ENCODE measurements at regions not wholly inside any gene's neighbourhood (a gene's known extent, or its start where the extent isn't known, plus 50 kb on each side); places are given as distances from the start of the nearest gene placed in this dataset.

DNA sequence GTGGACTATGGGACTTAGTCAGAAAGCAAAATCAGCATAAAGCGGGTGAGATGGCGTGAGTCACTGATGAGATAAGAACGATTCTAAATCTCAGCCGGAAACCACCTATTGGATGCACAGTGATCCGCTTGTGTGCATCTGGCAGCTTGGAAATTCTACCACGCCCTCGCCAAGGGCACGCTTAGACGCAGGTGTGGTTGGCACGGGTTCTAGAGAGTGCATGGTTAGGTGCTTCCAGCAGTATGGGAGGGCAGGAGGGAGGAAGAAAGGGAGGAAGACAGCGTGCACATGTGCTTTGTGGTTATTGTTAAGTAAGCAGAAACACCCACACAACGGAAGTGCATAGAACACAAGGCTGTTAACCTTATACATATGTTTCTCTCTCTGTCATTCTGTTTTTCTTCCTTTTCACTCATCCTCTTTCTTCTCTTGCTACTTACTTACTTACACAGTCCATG lies 374.0 kb upstream of the ASIC2 start:
- BruUV-seq (replicated peaks): no TSS peak

More for the DNA sequence above, 374.0 kb upstream of the ASIC2 start:
- Histone ChIP-seq H3K9ac (ENCODE audit: low read depth, low read length) (no peak overlapping the region), H3K18ac (ENCODE audit: low read depth, low read length) (no peak overlapping the region), H3K4ac (ENCODE audit: low read depth, low read length) (no peak overlapping the region), H3K4me1 (ENCODE audit: control insufficient read depth, insufficient read depth, low read length) (no peaks in the 10 kb centered on the region), H3K27ac (ENCODE audit: insufficient read depth, low read length) (no peak overlapping the region), H2AK5ac (ENCODE audit: low read depth, low read length) (no peak overlapping the region), H3K9me1 (ENCODE audit: insufficient read depth, low read length) (no peaks in the 10 kb centered on the region), H3K27me3 (ENCODE audit: control insufficient read depth, insufficient read depth, low read length) (no peaks in the 10 kb centered on the region), H3K4me3 (ENCODE audit: insufficient read depth, low read depth, low read length) (no peak overlapping the region), H3K79me1 (ENCODE audit: low read depth in 1 of 2, low read length in 2 of 2) (no peaks in the 10 kb centered on the region), H2BK5ac (ENCODE audit: low read depth, low read length, poor library complexity, severe bottlenecking) (no peak overlapping the region), H2BK120ac (ENCODE audit: low read depth, low read length) (no peak overlapping the region), H3K23ac (ENCODE audit: low read depth, low read length) (no peak overlapping the region), H3K9me3 (ENCODE audit: control insufficient read depth, insufficient read depth, low read length) (no peaks in the 10 kb centered on the region), H3K36me3 (ENCODE audit: control insufficient read depth, insufficient read depth, low read length) (no peaks in the 10 kb centered on the region), H2BK20ac (ENCODE audit: low read depth, low read length) (no peak overlapping the region), H4K8ac (ENCODE audit: low read depth in 2 of 2, low read length in 2 of 2) (no peak overlapping the region), H3K4me2 (ENCODE audit: low read depth, low read length) (no peak overlapping the region), H4K5ac (ENCODE audit: low read depth, low read length) (no peak overlapping the region), H4K20me1 (ENCODE audit: insufficient read depth, low read length) (no peaks in the 10 kb centered on the region), H2AK9ac (replicated peaks; ENCODE audit: low read depth, low read length, poor library complexity) (no peak overlapping the region), H3K14ac (replicated peaks; ENCODE audit: low read depth, low read length) (no peak overlapping the region), H2BK15ac (ENCODE audit: low read depth, low read length) (no peak overlapping the region), H2AFZ (replicated peaks; ENCODE audit: low read length, poor library complexity) (no peak overlapping the region), H4K91ac (ENCODE audit: insufficient read depth, low read depth, low read length) (no peak overlapping the region), H3K56ac (ENCODE audit: extremely low read depth, insufficient read depth, low read length) (no peak overlapping the region)
- in situ Hi-C loops (cut with MboI; ENCODE audit: low sequenced_read_pairs) (no loop called here), intact Hi-C loops (cut with micrococcal nuclease) (no loop called here), dilution Hi-C loops (cut with HindIII; ENCODE audit: low sequenced_read_pairs, unreplicated experiment) (no loop called here)
- ChIA-PET POLR2A (ENCODE audit: unreplicated experiment) (no interaction called here), CTCF (no interaction called here)
- no peak for ATAC-seq (ENCODE audit: low read depth)
- TF ChIP-seq, protein P1, sequence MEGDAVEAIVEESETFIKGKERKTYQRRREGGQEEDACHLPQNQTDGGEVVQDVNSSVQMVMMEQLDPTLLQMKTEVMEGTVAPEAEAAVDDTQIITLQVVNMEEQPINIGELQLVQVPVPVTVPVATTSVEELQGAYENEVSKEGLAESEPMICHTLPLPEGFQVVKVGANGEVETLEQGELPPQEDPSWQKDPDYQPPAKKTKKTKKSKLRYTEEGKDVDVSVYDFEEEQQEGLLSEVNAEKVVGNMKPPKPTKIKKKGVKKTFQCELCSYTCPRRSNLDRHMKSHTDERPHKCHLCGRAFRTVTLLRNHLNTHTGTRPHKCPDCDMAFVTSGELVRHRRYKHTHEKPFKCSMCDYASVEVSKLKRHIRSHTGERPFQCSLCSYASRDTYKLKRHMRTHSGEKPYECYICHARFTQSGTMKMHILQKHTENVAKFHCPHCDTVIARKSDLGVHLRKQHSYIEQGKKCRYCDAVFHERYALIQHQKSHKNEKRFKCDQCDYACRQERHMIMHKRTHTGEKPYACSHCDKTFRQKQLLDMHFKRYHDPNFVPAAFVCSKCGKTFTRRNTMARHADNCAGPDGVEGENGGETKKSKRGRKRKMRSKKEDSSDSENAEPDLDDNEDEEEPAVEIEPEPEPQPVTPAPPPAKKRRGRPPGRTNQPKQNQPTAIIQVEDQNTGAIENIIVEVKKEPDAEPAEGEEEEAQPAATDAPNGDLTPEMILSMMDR (conservative IDR thresholded peaks at IDR 0.05; ENCODE audit: low read depth, low read length): no peak
- TF ChIP-seq SMC3 (IDR thresholded peaks at IDR 0.05; ENCODE audit: low read depth, low read length) (no peak), POLR2A (IDR thresholded peaks at IDR 0.05; ENCODE audit: low read depth, low read length) (no peak), MAZ (IDR thresholded peaks at IDR 0.05; ENCODE audit: borderline replicate concordance, low read depth, low read length) (no peak), BHLHE40 (IDR thresholded peaks at IDR 0.05; ENCODE audit: low read depth, low read length) (no peak), USF2 (IDR thresholded peaks at IDR 0.05; ENCODE audit: low read depth, low read length) (no peak), CEBPB (IDR thresholded peaks at IDR 0.05; ENCODE audit: low read depth, low read length) (no peak), MXI1 (IDR thresholded peaks at IDR 0.05; ENCODE audit: borderline replicate concordance, low read depth, low read length) (no peak), RCOR1 (IDR thresholded peaks at IDR 0.05; ENCODE audit: insufficient replicate concordance, low read length) (no peak), NFE2L2 (IDR thresholded peaks at IDR 0.05; ENCODE audit: low read depth, low read length) (no peak), RFX5 (IDR thresholded peaks at IDR 0.05; ENCODE audit: low read depth, low read length) (no peak), FOS (IDR thresholded peaks at IDR 0.05; ENCODE audit: low read depth, low read length) (no peak), CHD1 (IDR thresholded peaks at IDR 0.05; ENCODE audit: low read depth, low read length) (no peak), MAFK (IDR thresholded peaks at IDR 0.05; ENCODE audit: low read depth, low read length) (no peak), RAD21 (IDR thresholded peaks at IDR 0.05; ENCODE audit: low read length) (no peak)
- TF ChIP-seq, protein P2, sequence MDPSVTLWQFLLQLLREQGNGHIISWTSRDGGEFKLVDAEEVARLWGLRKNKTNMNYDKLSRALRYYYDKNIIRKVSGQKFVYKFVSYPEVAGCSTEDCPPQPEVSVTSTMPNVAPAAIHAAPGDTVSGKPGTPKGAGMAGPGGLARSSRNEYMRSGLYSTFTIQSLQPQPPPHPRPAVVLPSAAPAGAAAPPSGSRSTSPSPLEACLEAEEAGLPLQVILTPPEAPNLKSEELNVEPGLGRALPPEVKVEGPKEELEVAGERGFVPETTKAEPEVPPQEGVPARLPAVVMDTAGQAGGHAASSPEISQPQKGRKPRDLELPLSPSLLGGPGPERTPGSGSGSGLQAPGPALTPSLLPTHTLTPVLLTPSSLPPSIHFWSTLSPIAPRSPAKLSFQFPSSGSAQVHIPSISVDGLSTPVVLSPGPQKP (IDR thresholded peaks at IDR 0.05; ENCODE audit: borderline replicate concordance, low read depth, low read length): no peak
- no peak for DNase-seq
- 65% methylated on average over 5 of the region's 12 CpGs; no CpG with 5 or more reads in 1 of the 2 experiments for WGBS, 2 experiments (ENCODE audit: extremely low coverage in 2 of 2, insufficient read length in 1 of 2)

All from IMR-90 (cell line).